Fibroblast of skin of right quadriceps (primary cell): ENCODE measurements at regions not wholly inside any gene's neighbourhood (a gene's known extent, or its start where the extent isn't known, plus 50 kb on each side); places are given as distances from the start of the nearest gene placed in this dataset.
"Not testable (repeated sequence)": the region's sequence is repeated elsewhere in the genome, so short reads cannot be mapped to it uniquely, and the experiment has no call there.

Experiments
- DNase-seq: peaks from one replicate; pipeline ENCODE4 v3.0.0-alpha.2; 2013

- DNase-seq: not testable (repeated sequence)
These were observed 260.8 kb downstream of the C11orf87 start for GRCh38 chr11:109682788-109683187.

GRCh38 chr11:109695696-109696095, 273.7 kb downstream of the C11orf87 start:
- DNase-seq: peak; percentile 38

GRCh38 chr11:109696191-109696897, 274.4 kb downstream of the C11orf87 start:
- DNase-seq: peak; percentile 71

- peak; percentile 40 for DNase-seq
These were observed 275.3 kb downstream of the C11orf87 start for GRCh38 chr11:109697140-109697843.

GRCh38 chr11:109698237-109698636, 276.2 kb downstream of the C11orf87 start:
- no peak for DNase-seq

GRCh38 chr11:109704432-109704831, 282.4 kb downstream of the C11orf87 start:
- DNase-seq: no peak

- no peak for DNase-seq
These were observed 285.0 kb downstream of the C11orf87 start for GRCh38 chr11:109706945-109707344.

GRCh38 chr11:109707411-109707810, 285.4 kb downstream of the C11orf87 start:
- no peak for DNase-seq

- DNase-seq: no peak
These were observed 286.2 kb downstream of the C11orf87 start for GRCh38 chr11:109708184-109708583.

- not testable (repeated sequence) for DNase-seq
These were observed 292.5 kb downstream of the C11orf87 start for GRCh38 chr11:109714444-109714843.

- DNase-seq: not testable (repeated sequence)
These were observed 293.4 kb downstream of the C11orf87 start for GRCh38 chr11:109715424-109715823.

- no peak for DNase-seq
These were observed 304.1 kb downstream of the C11orf87 start for GRCh38 chr11:109726061-109726460.

- no peak for DNase-seq
These were observed 306.1 kb downstream of the C11orf87 start for GRCh38 chr11:109728056-109728455.

- no peak for DNase-seq
These were observed 307.8 kb downstream of the C11orf87 start for GRCh38 chr11:109729761-109730160.

GRCh38 chr11:109730669-109731068, 308.7 kb downstream of the C11orf87 start:
- DNase-seq: no peak

GRCh38 chr11:109731451-109731850, 309.5 kb downstream of the C11orf87 start:
- no peak for DNase-seq

- peak; percentile 26 for DNase-seq
These were observed 311.3 kb downstream of the C11orf87 start for GRCh38 chr11:109733245-109733644.

- DNase-seq: peak; percentile 52
These were observed 312.6 kb downstream of the C11orf87 start for GRCh38 chr11:109734566-109734965.

- DNase-seq: no peak
These were observed 313.1 kb downstream of the C11orf87 start for GRCh38 chr11:109735128-109735527.

GRCh38 chr11:109739379-109739778, 317.4 kb downstream of the C11orf87 start:
- DNase-seq: no peak

GRCh38 chr11:109745996-109746625, 324.1 kb downstream of the C11orf87 start:
- no peak for DNase-seq

- no peak for DNase-seq
These were observed 325.8 kb downstream of the C11orf87 start for GRCh38 chr11:109747839-109748238.

- no peak for DNase-seq
These were observed 327.5 kb downstream of the C11orf87 start for GRCh38 chr11:109749476-109749875.

- no peak for DNase-seq
These were observed 329.0 kb downstream of the C11orf87 start for GRCh38 chr11:109750964-109751363.
